Activated T-cell treated with anti-CD3 and anti-CD28 coated beads for 4 hours (primary cell): ENCODE measurements at regions not wholly inside any gene's neighbourhood (a gene's known extent, or its start where the extent isn't known, plus 50 kb on each side); places are given as distances from the start of the nearest gene placed in this dataset.
"Not testable (repeated sequence)": the region's sequence is repeated elsewhere in the genome, so short reads cannot be mapped to it uniquely, and the experiment has no call there.

Source experiments
- DNase-seq: peaks from one replicate; pipeline ENCODE4 v3.0.0-alpha.2; 2020

GRCh38 chr1:182225755-182226154 lies 164.2 kb upstream of the ZNF648 start:
- DNase-seq, result not testable (repeated sequence)

GRCh38 chr1:182221990-182222389 lies 160.5 kb upstream of the ZNF648 start:
- DNase-seq, result not testable (repeated sequence)

DNA sequence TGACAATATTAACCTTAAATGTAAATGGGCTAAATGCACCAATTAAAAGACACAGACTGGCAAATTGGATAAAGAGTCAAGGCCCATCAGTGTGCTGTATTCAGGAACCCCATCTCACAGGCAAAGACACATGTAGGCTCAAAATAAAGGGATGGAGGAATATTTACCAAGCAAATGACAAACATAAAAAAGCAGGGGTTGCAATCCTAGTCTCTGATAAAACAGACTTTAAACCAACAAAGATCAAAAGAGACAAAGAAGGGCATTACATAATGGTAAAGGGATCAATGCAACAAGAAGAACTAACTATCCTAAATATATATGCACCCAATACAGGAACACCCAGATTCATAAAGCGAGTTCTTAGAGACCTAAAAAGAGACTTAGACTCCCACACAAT lies 159.9 kb upstream of the ZNF648 start:
- DNase-seq, result not testable (repeated sequence)

DNA sequence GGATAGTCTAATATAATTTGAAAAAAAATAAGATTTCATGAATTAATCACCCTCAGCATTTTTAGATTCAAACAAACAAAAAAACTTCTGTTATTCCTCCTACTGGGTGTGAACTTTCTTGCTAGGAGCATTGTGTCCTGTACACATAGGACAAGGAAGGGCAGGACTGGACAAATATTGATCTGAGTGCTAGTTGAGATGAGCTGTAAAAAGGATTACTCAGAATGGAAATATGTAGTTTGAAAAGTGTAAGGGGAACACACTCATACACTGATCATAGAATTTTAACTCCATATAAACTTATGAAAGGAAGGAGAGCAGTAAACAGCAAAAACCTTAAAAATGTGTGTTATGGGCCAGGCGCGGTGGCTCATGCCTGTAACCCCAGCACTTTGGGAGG lies 156.5 kb upstream of the ZNF648 start:
- DNase-seq, result no peak

- DNase-seq, result no peak
Observed at GRCh38 chr1:182217071-182217470, 155.6 kb upstream of the ZNF648 start.

DNA sequence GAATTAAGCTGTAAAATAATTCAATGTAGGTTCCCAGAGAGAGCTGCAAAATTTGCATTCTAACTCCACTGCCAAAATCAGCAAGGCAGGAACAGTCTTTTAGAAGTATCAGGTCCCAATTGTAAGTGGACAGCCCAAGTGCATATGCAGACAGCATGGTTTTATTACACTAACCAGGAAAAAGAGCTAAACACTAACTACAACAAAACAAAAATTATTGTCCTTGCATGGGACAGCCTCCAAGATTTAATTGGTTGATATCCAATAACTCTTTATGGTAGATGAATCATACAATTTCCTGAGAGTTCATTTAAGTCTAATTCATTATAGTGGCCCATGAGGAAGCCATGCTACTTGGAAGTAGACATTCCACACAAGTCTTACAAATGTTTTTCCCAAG lies 154.3 kb upstream of the ZNF648 start:
- DNase-seq, result no peak

- no peak for DNase-seq
Observed at GRCh38 chr1:182213163-182213562, 151.7 kb upstream of the ZNF648 start.

- DNase-seq, result no peak
Observed at GRCh38 chr1:182211386-182211785, 149.9 kb upstream of the ZNF648 start.

GRCh38 chr1:182210417-182210816 lies 148.9 kb upstream of the ZNF648 start:
- no peak for DNase-seq

DNA sequence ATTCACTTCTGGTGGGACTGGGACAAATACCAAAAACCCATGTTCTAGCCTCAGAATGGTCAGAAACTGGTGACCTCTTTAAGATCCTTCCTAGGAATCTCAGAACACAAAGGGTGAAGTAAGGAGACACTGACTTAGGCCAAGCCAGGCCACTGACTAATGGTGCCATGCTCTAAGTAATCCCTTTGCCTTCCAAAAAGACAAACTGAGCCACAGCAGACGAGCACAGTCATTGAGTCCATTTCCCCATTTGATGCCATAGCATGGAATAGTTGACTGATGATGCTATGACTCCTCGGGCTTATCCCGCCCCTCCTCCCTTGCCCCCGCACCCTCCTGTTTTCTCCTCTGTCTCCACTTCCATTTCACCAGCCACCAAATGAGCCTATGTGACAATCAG lies 145.8 kb upstream of the ZNF648 start:
- no peak for DNase-seq

- no peak for DNase-seq
Observed at GRCh38 chr1:182206626-182207239, 145.2 kb upstream of the ZNF648 start.

DNA sequence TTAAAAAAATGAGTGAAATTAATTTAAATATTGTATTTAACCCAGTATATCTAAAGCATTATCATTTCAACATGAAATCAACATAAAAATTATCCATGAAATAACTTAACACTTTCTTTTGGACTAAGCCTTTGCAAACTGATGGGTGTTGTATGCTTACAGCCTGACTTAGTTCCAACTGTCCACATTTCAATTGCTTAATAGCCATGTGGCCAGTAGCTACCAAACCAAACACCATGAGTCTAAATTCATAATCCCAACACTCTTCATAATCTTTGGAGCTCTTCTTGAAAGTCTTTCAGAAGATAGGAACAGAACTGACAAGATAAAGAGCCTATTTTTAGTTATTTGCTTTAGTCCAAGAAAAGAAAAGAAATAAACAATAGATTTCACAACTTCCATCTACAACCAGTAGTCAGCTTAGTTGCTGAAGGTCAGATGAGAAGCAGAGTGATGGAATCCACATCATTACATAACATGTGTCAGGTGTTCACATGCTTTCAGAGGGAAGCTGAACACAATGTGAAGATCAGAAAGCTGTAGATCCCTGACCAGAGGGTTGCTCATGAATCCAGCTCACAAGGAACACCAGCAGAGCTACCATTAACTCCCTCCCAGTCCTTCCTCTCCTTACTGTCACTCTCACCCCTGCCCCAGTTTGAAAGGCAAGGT lies 144.0 kb upstream of the ZNF648 start:
- no peak for DNase-seq

GRCh38 chr1:182203191-182203875 lies 141.8 kb upstream of the ZNF648 start:
- DNase-seq, result no peak

DNA sequence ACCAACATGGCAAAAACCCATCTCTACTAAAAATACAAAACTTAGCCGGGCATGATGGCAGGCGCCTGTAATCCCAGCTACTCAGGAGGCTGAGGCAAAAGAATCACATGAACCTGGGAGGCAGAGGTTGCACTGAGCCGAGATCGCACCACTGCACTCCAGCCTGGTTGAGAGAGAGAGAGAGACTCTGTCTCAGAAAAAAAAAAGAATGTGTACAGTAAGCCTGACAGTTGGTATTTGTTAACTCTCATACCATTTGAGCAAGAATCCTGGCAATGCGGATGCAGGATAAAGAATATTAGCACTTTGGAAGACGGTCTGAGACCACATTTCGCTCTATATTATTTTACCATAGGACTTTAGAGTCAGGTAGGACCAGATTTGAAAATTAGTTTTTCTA lies 140.0 kb upstream of the ZNF648 start:
- not testable (repeated sequence) for DNase-seq

DNA sequence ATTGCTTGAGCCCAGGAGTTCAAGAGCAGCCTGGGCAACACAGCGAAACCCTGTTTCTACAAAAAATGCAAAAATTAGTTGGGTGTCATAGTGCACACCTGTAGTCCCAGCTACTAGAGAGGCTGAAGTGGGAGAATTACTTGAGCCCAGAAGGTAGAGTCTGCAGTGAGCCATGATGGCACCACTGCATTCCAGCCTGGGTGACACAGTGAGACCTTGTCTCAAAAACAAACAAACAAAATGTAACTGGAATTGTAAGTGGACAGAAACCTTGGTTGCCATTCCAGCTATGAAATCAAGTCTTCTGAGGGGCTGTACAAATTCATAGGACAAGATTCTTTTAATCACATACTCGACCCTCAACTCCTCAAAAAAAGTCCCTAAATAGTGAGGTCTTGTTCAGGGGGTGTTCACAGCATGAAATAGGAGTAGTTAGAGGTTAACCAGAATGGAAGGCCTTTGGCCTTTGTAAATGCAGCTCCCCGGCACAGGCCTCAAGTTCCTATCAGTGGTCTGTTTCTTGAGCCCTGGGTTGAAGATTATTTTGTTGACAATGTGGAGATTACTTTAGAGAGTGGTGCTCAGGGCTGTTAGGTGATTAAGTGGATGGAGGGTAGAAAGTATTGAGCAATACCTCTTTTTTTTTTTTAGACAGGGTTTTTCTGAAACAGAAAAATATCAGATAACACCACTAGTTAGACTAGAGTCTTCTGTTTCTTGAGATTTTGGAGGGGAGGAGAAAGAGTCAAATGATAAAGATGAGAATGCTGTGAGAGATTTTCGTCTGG lies 138.7 kb upstream of the ZNF648 start:
- no peak for DNase-seq

DNA sequence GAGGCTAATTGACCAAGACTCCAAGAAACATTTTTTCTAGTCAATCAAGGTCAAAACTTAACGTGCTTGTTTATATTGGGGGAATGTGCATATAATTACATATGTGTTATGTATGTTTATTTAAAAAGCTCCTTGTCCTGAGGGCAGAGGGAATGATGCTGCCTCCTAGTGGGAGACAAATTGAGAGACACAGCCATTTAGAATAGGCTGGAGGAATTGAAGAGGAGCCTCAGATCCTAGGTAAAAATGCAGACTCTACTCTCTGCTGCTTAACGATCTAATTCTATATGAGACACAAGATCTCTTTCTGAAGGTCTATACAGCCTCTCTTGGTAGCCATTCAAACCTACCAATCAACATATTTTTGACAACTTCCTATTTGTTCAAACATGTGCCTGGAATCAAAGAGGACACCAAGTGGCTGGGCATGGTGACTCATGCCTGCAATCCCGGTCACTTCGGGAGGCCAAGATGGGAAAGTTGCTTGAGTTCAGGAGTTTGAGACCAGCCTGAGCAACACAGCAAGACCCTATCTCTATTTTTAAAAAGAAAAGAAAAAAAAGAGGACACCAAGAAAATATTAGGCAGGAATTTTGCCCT lies 136.6 kb upstream of the ZNF648 start:
- no peak for DNase-seq

GRCh38 chr1:182196897-182197870 lies 135.7 kb upstream of the ZNF648 start:
- DNase-seq, result no peak

DNA sequence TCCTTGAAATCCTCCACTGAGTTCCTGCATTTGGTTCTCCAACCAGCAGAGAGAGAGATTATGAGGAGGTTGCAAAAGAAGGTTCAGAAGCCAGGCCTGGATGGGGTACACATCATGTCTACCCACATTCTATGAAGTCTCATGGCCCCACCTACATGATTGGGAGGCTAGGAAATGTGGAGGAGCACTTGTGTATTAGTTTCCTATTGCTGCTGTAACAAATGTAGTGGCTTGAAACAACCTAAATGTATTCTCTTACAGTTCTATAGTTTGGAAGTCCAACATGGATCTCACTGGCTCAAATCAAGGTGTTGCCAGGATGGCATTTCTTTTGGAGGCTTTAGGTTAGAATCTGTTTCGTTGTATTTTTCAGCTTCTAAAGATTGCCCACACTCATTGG lies 134.2 kb upstream of the ZNF648 start:
- no peak for DNase-seq

- no peak for DNase-seq
Observed at GRCh38 chr1:182193908-182194550, 132.5 kb upstream of the ZNF648 start.

DNA sequence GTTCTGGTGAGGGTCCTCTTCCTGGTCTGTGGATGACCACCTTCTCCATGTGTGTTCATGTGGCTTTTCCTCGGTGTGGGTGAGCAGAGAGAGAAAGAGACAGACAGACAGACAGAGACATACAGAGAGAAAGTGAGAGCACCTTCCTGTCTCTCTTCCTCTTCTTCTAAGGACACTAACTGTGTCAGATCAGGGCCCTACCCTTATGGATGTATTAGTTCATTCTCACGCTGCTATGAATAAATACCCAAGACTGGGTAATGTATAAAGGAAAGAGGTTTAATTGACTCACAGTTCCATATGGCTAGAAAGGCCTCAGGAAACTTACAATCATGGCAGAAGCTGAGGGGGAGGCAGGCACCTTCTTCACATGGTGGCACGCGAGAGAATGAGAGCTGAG lies 131.5 kb upstream of the ZNF648 start:
- no peak for DNase-seq

DNA sequence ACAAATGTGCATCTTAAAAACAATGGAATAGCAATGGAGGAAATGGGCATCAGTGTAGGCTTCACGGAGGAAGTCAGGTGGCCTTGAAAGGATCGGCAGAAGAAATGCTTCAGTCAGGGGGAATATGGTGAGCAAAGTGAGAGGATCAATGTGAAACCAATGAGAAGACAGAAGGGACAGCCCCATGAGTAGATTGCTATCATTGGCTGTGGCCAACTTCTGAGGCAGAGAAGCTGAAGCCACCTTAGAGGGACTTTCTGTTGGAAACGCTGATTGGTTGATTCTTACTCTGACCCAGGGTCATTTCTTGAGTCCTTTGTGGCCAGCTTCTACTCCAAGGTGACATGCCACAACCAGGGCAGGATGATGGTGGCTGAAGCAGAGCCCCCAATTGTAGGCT lies 130.7 kb upstream of the ZNF648 start:
- DNase-seq, result no peak
